Spleen (tissue), 11 donors: ENCODE measurements at regions not wholly inside any gene's neighbourhood (a gene's known extent, or its start where the extent isn't known, plus 50 kb on each side); places are given as distances from the start of the nearest gene placed in this dataset.

Experiments
- DNase-seq: peaks from one replicate; pipeline ENCODE4 v3.0.0-alpha.2; 2020
- H3K27ac ChIP-seq, 8 donors: fragments of 200-600 bp; sonication (generic) in 7 of 8; 1 replicate in 4 of 8; 2 replicates in 4 of 8; pipeline versions ENCODE4 v1.5.0 to v1.8.0; 2016 to 2021; ENCODE audit warnings: inconsistent platforms in 4 of 8, mild to moderate bottlenecking in 4 of 8, moderate library complexity in 1 of 8
- H3K27me3 ChIP-seq, 7 donors: fragments of 200-600 bp; sonication (generic) in 6 of 7; replicated peaks in 1 of 7; 1 replicate in 4 of 7; 2 replicates in 3 of 7; pipeline versions ENCODE4 v1.5.0 to v1.8.0; 2016 to 2021; ENCODE audit warnings: inconsistent platforms in 3 of 7, mild to moderate bottlenecking in 1 of 7
- H3K36me3 ChIP-seq, 6 donors: fragments of 200-600 bp; sonication (generic) in 5 of 6; 1 replicate in 4 of 6; 2 replicates in 2 of 6; pipeline versions ENCODE4 v1.5.0 to v1.8.0; 2016 to 2021; ENCODE audit warnings: inconsistent platforms in 2 of 6
- H3K4me1 ChIP-seq, 6 donors: fragments of 200-600 bp; sonication (generic) in 5 of 6; 1 replicate in 3 of 6; 2 replicates in 3 of 6; pipeline versions ENCODE4 v1.5.0 to v1.8.0; 2016 to 2021; ENCODE audit warnings: inconsistent platforms in 3 of 6
- H3K4me3 ChIP-seq, 8 donors: fragments of 200-600 bp; sonication (generic) in 7 of 8; 1 replicate in 4 of 8; 2 replicates in 4 of 8; pipeline versions ENCODE4 v1.5.0 to v1.8.0; 2016 to 2021; ENCODE audit warnings: inconsistent platforms in 4 of 8, mild to moderate bottlenecking in 4 of 8, moderate library complexity in 2 of 8
- H3K9me3 ChIP-seq, 8 donors: fragments of 200-600 bp; sonication (generic) in 7 of 8; 1 replicate in 4 of 8; 2 replicates in 4 of 8; pipeline versions ENCODE4 v1.5.0 to v1.8.0; 2016 to 2021; ENCODE audit warnings: inconsistent platforms in 4 of 8
- POLR2A ChIP-seq, 3 donors: fragments of 450-650 bp; IDR thresholded peaks; one replicate each; pipeline ENCODE4 v1.5.1; 2017; ENCODE audit warnings: antibody characterized with exemption in 3 of 3, mild to moderate bottlenecking in 1 of 3
- POLR2AphosphoS5 ChIP-seq, 3 donors: sonication (generic); formaldehyde crosslinking; IDR thresholded peaks; one replicate each; pipeline ENCODE4 v1.5.1; 2017; ENCODE audit warnings: antibody characterized with exemption in 3 of 3
- whole genome bisulfite sequencing, 5 donors: extraction: QIAGEN DNeasy Blood & Tissue Kit in 3 of 5; methylation state at CpG; one replicate each; pipeline versions ENCODE4 v1.1.5 to v1.1.7; 2013 to 2018; 5-methylcytosine and 5-hydroxymethylcytosine counted together
- intact Hi-C: fragments of 100-400 bp; cut with DNase I; formaldehyde crosslinking; loops from one replicate; pipeline ENCODE4 v1.15.0; 2023; ENCODE audit warnings: low total_unique reads
- TF ChIP-seq, protein P1 (sequence below), 11 experiments: fragments of 200-600 bp in 7 of 11; fragments of 450-650 bp in 4 of 11; sonication (generic) in 4 of 11; IDR thresholded peaks in 8 of 11; conservative IDR thresholded peaks in 3 of 11; 1 replicate in 7 of 11; 2 replicates in 4 of 11; pipeline versions ENCODE4 v1.4.0 to v1.8.0; 2016 to 2021; ENCODE audit warnings: antibody characterized with exemption in 11 of 11, inconsistent platforms in 4 of 11, mild to moderate bottlenecking in 1 of 11
- donor health status: healthy with polysubstance abuse.
- donor health status: DM: no; HTN: no; CAD: no; lungs with moderate emphysema.
- donor health status: DM: no; HTN: no; CAD: no.
- donor health status: Bipolar disorder and iron deficiency.
- donor health status: healthy.
- donor health status: DM: no; HTN: no; CAD: no.
- donor health status: DM: yes; HTN: yes; CAD: no.

DNA sequence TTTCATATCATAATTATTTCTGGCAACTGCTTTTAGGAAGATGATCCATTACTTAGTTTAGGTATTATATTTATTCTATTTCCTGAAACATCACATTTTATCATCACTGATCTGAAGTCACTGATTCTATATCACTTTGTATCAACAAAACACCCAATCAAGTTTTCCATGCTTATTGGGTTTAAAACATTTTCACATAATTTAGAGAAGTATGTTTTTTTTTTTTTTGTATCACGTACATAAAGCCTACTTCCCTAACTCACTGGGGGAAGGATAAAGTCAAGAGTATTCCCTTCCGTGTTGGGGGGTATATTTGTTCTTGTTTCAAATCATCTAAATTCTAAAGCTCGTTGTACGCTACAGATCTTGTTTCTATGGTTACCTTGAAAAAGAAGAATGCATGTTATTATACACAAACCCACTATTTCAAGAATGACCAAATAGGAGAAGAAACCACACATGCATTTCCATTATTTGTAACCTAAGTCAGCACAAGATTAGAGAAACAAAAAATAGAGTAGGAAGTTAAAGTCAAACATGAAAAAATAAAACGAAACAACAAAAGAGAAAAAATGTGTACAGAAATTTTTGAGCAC is 637.2 kb upstream of the MIR17HG start:
- TF ChIP-seq, protein P1, sequence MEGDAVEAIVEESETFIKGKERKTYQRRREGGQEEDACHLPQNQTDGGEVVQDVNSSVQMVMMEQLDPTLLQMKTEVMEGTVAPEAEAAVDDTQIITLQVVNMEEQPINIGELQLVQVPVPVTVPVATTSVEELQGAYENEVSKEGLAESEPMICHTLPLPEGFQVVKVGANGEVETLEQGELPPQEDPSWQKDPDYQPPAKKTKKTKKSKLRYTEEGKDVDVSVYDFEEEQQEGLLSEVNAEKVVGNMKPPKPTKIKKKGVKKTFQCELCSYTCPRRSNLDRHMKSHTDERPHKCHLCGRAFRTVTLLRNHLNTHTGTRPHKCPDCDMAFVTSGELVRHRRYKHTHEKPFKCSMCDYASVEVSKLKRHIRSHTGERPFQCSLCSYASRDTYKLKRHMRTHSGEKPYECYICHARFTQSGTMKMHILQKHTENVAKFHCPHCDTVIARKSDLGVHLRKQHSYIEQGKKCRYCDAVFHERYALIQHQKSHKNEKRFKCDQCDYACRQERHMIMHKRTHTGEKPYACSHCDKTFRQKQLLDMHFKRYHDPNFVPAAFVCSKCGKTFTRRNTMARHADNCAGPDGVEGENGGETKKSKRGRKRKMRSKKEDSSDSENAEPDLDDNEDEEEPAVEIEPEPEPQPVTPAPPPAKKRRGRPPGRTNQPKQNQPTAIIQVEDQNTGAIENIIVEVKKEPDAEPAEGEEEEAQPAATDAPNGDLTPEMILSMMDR (IDR thresholded peaks at IDR 0.05 in 8 of 11, conservative IDR thresholded peaks at IDR 0.05 in 3 of 11): no peak
- TF ChIP-seq POLR2AphosphoS5 (IDR thresholded peaks at IDR 0.05) (no peak), POLR2A (IDR thresholded peaks at IDR 0.05) (no peak)
- no peak for DNase-seq
- H3K9me3 ChIP-seq: peaks cover 0 to 4% (median 0%) of the 10 kb centered on the region in 8 donors
- no peaks in the 10 kb centered on the region for H3K4me1 ChIP-seq
- H3K4me3 ChIP-seq: no peak overlapping the region
- no peak overlapping the region for H3K27ac ChIP-seq
- WGBS, 5 donors: 64 to 82% (median 77%) methylated on average over 5 of the region's 5 CpGs
- H3K27me3 ChIP-seq: no peaks in the 10 kb centered on the region
- H3K36me3 ChIP-seq: no peaks in the 10 kb centered on the region
- intact Hi-C loops: no loop called here

DNA sequence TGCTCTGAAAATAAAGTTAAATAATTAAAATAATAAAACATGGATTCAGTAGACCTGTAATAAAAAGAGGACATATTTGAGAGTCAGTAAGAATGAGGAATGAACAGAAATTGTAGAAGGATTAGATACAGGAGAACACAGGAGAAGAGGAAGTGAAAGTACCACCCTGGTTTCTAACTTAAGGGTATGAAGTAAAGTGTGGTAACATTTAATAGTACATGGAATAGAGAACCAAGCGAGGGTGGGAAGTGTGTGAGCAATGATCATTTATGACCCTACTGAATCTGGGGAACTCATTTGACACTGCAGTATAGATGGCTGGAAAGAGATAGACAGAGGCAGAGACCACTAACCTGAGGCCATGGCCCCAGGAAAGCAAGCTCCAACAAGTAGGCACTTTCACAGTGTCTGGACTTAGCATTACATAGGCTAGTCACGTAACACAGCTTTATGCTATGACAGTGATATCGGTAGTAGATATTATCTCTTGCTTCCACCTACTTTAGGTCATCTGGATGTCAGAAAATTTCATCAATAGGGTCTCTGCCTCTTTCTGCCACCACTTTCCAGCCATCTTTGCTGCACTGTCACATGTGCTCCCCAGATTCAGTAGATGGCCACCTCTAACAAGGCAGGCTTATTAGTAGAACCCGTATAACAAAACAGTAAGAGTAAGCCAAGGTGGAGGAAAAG is 633.9 kb upstream of the MIR17HG start:
- Histone ChIP-seq H3K4me3 (no peak overlapping the region), H3K4me1 (peaks cover 0 to 8% (median 0%) of the 10 kb centered on the region in 6 donors), H3K9me3 (no peaks in the 10 kb centered on the region), H3K36me3 (no peaks in the 10 kb centered on the region), H3K27me3 (no peaks in the 10 kb centered on the region), H3K27ac (no peak overlapping the region)
- no peak for DNase-seq
- intact Hi-C loops: no loop called here
- WGBS, 5 donors: 82 to 88% (median 86%) methylated on average over 4 of the region's 4 CpGs
- TF ChIP-seq, protein P1 (IDR thresholded peaks at IDR 0.05 in 8 of 11, conservative IDR thresholded peaks at IDR 0.05 in 3 of 11): no peak
- TF ChIP-seq POLR2A (IDR thresholded peaks at IDR 0.05): no peak
- no peak for TF ChIP-seq POLR2AphosphoS5 (IDR thresholded peaks at IDR 0.05)

DNA sequence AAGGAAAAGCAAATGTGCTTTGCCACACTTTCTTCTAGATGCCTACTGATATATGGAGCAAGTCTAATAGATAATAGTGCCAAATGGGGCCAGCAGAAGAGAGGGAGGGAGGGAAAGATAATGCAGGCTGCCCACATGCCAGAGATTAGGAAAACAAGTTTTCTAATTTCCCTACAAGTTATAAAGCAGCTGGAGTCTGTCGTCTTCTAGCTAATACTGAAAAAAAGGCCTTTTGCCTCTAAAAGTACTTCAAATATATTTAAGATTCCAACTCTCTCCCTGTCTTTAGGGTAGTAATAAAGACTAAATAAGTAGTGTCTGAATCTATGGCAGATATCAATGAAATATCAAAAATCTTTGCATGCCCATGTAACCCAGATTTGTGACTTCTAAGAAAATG is 632.0 kb upstream of the MIR17HG start:
- WGBS, 5 donors: 72 to 91% (median 88%) methylated on average over 1 of the region's 1 CpG
- Histone ChIP-seq H3K36me3 (no peaks in the 10 kb centered on the region), H3K27me3 (no peaks in the 10 kb centered on the region), H3K4me1 (peaks cover 0 to 8% (median 0%) of the 10 kb centered on the region in 6 donors), H3K4me3 (no peak overlapping the region), H3K27ac (no peak overlapping the region), H3K9me3 (no peaks in the 10 kb centered on the region)
- intact Hi-C loops: no loop called here
- DNase-seq: no peak
- TF ChIP-seq, protein P1 (IDR thresholded peaks at IDR 0.05 in 8 of 11, conservative IDR thresholded peaks at IDR 0.05 in 3 of 11): no peak
- TF ChIP-seq POLR2A (IDR thresholded peaks at IDR 0.05) (no peak), POLR2AphosphoS5 (IDR thresholded peaks at IDR 0.05) (no peak)

DNA sequence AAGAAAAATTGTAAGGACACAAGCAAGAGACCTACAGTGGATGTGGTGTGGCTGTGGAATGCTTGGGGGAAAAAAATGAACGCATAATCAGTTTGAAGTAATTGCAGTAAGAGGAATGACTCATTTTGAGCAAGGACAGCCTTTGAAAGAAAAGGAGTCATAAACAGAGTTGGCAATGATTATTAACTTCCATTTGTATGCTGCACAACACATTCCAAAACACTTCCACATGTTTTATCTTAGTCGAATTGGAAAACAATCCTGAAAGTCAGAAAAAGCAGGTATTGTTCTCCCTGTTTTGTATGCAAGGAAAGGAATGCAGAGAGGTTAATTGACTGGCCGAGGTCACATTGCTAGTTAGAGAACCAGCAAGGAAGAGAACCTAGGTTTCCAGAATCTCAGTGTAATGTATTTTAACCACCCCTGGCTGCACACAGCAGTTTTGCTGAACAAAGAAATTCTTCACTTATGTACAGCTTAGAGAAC is 630.0 kb upstream of the MIR17HG start:
- intact Hi-C loops: no loop called here
- TF ChIP-seq, protein P1 (IDR thresholded peaks at IDR 0.05 in 8 of 11, conservative IDR thresholded peaks at IDR 0.05 in 3 of 11): no peak
- no peak for TF ChIP-seq POLR2AphosphoS5 (IDR thresholded peaks at IDR 0.05)
- Histone ChIP-seq H3K27me3 (no peaks in the 10 kb centered on the region), H3K4me1 (peaks cover 0 to 8% (median 0%) of the 10 kb centered on the region in 6 donors), H3K27ac (no peak overlapping the region), H3K4me3 (no peak overlapping the region), H3K36me3 (no peaks in the 10 kb centered on the region), H3K9me3 (peaks cover 0 to 11% (median 0%) of the 10 kb centered on the region in 8 donors)
- 38 to 64% (median 53%) methylated on average over 3 of the region's 3 CpGs for WGBS, 5 donors
- DNase-seq: no peak
